Dermis blood vessel endothelial cell (primary cell): ENCODE measurements at regions not wholly inside any gene's neighbourhood (a gene's known extent, or its start where the extent isn't known, plus 50 kb on each side); places are given as distances from the start of the nearest gene placed in this dataset.
"Not testable (repeated sequence)": the region's sequence is repeated elsewhere in the genome, so short reads cannot be mapped to it uniquely, and the experiment has no call there.

Experiments used
- DNase-seq: peaks from one replicate; pipeline ENCODE4 v3.0.0; 2010

- no peak for DNase-seq
Observed at GRCh38 chrX:500481-501010, 113.8 kb upstream of the PPP2R3B start.

- no peak for DNase-seq
Observed at GRCh38 chrX:506341-506740, 119.6 kb upstream of the PPP2R3B start.

DNA sequence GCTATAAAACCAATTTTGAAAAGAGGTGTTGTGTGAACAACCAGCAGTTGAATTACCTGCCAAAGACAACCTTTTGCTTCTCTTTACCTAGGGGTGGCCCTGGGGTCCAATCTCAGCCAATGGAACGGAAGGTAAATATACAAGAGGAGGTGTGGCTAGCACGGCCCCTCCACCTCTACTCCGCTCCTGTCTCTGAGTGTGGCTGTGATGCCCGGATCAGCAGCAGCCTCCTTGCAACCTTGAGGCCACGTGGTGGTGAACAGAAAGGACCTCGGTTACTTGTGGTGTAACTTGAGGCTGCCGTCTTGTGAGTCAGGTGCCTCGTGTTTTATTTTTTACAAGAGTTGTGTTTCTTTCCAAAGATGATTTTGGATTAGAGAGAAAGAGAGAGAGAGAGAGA lies 121.5 kb upstream of the PPP2R3B start:
- DNase-seq = no peak

DNA sequence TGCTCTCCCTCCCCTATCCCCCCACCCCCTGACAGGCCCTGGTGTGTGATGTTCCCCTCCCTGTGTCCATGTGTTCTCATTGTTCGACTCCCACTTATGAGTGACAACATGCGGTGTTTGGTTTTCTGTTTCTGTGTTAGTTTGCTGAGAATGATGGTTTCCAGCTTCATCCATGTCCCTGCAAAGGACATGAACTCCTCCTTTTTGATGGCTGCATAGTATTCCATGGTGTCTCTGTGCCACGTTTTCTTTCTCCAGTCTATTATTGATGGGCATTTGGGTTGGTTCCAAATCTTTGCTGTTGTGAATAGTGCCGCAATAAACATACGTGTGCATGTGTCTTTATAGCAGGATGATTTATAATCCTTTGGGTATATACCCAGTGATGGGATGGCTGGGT lies 121.8 kb upstream of the SHOX start:
- DNase-seq = not testable (repeated sequence)

- not testable (repeated sequence) for DNase-seq
Observed at GRCh38 chrX:511089-511488, 119.5 kb upstream of the SHOX start.

DNA sequence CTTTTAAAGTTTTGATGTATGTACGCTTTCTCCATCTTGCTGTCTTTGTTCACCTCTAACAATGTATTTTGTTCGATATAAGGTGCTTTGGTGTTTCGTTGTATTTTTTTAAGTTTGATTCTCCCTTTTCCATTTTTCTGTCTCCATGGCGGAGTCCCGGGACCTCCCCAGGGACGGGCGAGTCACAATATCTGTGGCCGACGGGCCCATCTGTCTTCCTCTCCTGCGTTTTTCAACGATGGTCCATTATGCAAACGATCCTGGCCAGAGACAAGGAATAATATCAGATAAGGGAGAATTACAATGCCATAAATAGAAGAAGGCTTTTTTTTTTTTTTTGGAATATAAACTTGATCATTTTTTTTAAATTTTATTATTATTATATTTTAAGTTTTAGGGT lies 112.3 kb upstream of the SHOX start:
- no peak for DNase-seq

GRCh38 chrX:519741-520140 lies 110.8 kb upstream of the SHOX start:
- no peak for DNase-seq

DNA sequence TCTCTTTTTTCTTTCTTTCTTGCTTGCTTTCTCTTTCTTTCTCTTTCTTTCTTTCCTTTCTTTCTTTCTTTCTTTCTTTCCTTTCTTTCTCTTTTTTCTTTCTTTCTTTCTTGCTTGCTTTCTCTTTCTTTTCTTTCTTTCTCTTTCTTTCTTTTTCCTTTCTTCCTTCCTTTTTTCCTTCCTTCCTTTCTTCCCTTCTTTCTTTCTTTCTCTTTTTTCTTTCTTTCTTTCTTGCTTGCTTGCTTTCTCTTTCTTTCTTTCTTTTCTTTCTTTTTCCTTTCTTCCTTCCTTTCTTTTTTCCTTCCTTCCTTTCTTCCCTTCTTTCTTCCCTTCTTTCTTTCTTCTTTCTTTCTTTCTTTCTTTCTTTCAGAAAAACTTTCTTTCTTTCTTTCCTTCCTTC lies 108.1 kb upstream of the SHOX start:
- no peak for DNase-seq

DNA sequence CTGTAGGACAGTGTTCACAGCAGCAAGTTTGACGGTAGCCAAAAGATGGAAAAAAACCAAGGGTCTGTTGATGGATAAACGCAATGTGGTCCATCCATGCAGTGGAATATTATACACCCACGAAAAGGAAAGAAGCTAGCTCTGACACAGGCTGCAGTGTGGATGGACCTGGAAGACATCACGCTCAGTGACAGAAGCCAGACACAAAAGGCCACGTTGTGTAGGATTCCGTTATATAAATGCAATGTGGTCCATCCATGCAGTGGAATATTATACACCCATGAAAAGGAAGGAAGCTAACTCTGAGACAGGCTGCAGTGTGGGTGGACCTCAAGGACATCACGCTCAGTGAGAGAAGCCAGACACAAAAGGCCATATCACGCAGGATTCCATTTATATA lies 105.5 kb upstream of the SHOX start:
- DNase-seq = no peak

DNA sequence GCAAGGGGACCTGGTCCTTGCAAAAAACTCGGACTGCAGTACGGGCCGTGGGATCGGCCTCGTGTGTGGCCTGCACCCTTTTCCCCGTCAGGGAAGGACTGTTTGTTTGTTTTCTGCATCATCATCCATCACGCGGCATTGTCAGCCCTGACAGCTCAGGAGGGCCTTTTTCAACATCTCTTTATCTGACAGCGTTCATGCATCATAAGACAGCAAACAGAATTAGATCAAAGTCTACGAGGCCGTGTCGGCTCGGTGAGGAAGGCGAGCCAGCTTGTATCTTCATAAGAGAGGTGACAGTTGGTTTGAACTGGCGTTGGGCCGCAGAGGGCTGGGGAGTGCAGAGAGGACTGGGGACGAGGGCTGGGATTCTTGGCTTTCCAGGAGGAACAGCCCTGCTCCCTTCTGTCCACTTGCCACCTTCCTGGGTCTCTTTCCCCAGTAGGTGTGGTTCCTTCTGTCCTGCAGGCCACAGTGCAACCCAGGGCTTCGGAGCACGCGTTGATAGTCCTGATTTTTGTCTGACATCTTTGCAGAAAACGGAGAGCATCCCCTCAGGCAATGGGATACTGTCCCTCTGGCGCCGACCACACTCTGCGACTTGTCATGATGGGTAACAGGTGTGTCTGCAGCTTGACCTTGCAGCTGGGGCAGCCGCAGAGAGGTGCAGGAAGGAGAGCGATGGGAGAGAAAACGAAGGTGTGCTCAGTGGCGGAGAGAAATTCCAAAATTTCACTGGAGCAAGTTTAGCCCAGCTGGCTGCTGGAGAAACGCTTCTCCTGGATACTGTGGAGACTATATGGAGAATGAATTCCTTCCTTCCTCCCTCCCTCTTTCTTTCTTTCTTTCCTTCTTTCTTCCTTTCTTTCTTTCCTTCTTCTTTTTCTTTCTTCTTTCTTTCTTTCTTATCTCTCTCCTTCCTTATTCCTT lies 104.0 kb upstream of the SHOX start:
- no peak for DNase-seq

DNA sequence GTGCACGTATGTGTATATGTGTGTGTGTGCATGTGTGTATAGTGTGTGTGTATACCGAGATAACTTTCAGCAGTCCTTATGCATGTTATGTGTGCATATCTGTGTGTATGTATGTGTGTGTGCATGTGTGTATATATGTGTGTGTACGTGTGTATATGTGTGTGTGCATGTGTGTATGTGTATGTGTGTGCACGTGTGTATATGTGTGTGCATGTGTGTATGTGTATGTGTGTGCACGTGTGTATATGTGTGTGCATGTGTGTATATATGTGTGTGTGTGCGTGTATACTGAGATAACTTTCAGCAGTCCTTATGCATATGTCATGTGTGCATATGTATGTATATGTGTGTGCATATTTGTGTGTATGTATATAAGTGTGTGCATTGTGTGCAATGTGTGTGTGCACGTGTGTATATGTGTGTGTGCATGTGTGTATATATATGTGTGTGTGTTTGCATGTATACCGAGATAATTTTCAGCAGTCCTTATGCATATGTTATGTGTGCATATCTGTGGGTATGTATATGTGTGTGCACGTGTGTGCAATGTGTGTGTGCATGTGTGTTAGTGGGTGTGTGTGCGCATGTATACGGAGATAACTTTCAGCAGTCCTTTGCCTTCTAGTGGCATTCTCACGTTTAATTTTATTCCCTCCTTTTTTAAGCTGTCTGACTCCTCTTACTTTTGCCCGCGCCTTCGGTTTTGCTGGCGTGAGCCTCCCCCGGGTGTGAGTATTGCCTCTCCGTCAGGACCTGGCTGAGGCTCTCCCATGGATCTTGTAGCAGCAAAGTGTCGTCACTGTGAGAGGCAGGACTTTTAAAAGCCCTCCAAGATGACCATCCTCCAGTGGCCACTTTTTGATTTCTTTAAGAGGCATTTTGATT lies 99.6 kb upstream of the SHOX start:
- DNase-seq = no peak

DNA sequence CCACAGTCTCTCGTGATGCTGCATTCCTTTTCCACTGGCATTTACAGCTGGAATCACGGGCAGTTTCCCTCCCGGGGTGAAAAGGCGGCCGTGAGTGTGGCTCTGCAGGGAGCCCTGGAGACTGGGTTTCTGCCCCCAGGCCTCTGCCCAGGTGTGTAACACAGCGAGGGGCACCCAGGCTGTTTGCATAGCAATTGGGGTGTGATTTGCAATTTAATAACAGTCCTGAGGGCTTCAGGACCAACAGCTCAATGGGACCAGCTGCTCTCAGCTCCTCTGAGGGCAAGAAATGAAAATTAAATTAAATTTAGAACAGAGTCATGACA lies 99.0 kb upstream of the SHOX start:
- DNase-seq = no peak

GRCh38 chrX:534804-535203 lies 95.8 kb upstream of the SHOX start:
- DNase-seq = no peak

- no peak for DNase-seq
Observed at GRCh38 chrX:536616-537015, 94.0 kb upstream of the SHOX start.

GRCh38 chrX:537151-537550 lies 93.4 kb upstream of the SHOX start:
- no peak for DNase-seq

DNA sequence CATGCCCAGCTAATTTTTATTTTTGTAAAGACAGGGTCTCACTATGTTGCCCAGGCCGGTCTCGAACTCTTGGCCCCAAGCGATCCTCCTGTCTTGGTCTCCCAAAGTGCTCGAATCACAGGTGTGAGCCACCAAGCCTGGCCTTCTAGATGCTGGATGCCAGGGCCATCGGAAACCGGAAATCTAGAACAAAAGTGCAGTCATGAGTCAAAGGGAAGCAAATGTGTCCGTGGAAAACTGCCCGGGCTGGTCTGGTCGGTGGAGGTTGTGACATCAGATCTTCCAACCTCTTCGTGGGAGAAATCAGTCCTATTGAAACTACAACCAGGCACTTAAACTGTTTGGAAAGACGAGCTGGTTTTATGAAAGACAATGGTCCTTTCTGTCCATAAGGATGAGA lies 92.3 kb upstream of the SHOX start:
- DNase-seq = no peak

GRCh38 chrX:541006-541405 lies 89.6 kb upstream of the SHOX start:
- not testable (repeated sequence) for DNase-seq

- DNase-seq = no peak
Observed at GRCh38 chrX:542179-542578, 88.4 kb upstream of the SHOX start.

DNA sequence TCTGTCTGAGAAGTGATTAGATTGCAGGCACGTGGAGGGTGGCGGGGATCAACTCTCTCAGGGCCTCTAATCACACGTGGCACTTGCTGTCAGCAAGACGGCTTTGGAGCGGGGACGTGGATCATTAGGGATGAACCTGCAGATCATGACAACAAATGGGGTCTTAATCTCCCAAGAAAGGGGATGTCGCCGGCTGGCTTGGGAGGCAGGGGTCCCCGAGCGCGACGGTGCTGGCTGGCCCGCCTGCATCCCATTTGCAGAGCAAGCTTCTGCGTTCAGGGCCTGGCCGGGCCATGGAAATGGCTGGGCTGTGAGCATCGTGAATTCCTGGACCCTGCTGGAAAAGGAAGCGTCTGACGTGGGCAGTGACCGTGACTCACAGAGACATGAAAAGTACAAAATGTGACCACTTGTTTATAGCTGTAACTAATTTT lies 85.1 kb upstream of the SHOX start:
- no peak for DNase-seq

- DNase-seq = no peak
Observed at GRCh38 chrX:550514-550913, 80.1 kb upstream of the SHOX start.

DNA sequence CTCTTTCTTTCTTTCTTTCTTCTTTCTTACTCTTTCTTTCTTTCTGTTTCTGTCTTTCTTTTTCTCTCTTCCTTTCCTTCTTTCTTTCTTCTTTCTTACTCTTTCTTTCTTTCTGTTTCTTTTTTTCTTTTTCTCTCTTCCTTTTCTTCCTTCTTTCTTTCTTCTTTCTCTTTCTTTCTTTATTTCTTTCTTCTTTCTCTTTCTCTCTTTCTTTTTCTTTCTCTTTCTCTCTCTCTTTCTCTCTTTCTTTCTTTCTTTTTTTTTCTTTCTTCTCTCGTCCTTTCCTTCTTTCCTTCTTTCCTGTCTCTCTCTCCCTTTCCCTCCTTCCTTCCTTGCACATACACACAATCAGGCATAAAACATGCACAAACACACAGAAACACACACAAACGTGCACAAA lies 79.3 kb upstream of the SHOX start:
- DNase-seq = no peak

DNA sequence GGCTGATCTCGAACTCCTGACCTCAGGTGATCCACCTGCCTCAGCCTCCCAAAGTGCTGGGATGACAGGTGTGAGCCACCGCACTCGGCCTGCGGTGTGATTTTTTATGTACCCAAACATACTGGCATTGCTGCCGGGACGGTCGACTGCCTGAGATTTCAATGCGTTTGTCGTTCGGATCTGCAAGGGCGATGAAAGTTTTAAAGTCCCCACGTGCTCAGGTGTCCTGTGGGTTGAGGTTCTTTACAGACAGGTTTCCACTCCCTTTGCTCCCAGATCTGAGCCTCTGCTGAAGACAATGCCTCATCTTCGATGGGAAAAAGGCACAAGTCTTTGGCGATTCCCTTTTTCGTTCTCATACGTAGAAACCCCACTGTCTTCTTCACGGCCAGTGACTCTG lies 78.1 kb upstream of the SHOX start:
- no peak for DNase-seq

GRCh38 chrX:554271-554670 lies 76.3 kb upstream of the SHOX start:
- no peak for DNase-seq
